Erythroblast (primary cell): ENCODE measurements at regions not wholly inside any gene's neighbourhood (a gene's known extent, or its start where the extent isn't known, plus 50 kb on each side); places are given as distances from the start of the nearest gene placed in this dataset.

Experiments
- GATA1 ChIP-seq: IDR thresholded peaks from 2 replicates; pipeline ENCODE4 v1.6.1; 2011; ENCODE audit warnings: low read depth, mild to moderate bottlenecking, control low read depth, low read length, moderate library complexity
- POLR2A ChIP-seq: IDR thresholded peaks from 2 replicates; pipeline ENCODE4 v1.6.1; 2011; ENCODE audit warnings: mild to moderate bottlenecking, low read length

DNA sequence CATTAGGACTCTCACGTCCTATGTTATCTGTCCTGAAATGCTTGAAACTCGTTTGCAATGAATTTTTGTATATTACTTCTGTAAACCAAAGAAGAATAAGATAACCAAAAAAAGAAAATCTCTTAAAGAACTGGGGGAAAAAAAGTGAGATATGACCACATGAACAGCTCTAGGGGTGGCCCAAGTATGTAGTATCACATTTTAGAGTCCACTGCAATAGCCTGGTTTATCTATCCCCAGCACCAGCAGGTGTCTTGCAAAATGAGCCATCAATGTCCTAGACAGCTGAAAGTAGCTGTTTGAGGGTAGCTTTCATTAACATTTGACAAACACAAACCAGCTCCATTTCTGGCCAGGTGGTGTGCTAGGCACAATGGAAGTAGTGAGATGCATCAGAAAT, 102.8 kb downstream of the PXDC1 start:
- no peak for TF ChIP-seq POLR2A
- TF ChIP-seq GATA1, result no peak
